Fibroblast of lung (primary cell): ENCODE measurements at regions not wholly inside any gene's neighbourhood (a gene's known extent, or its start where the extent isn't known, plus 50 kb on each side); places are given as distances from the start of the nearest gene placed in this dataset.

Source experiments
- DNase-seq, 2 donors: peaks; one replicate each; pipeline versions ENCODE4 v3.0.0 to v3.0.0-alpha.2; 2010; ENCODE audit warnings: low read depth in 2 of 2
- H2AFZ ChIP-seq: 2 replicates; pipeline ENCODE4 v1.5.1; 2012; ENCODE audit warnings: low read length, control low read depth, inconsistent platforms
- H3K27ac ChIP-seq: 2 replicates; pipeline ENCODE4 v1.5.1; 2011; ENCODE audit warnings: low read length, control low read depth; ENCODE audit not compliant: insufficient read depth
- H3K27me3 ChIP-seq: 2 replicates; pipeline ENCODE4 v1.5.1; 2011; ENCODE audit warnings: mild to moderate bottlenecking, low read length; ENCODE audit not compliant: control insufficient read depth, insufficient read depth
- H3K36me3 ChIP-seq: 2 replicates; pipeline ENCODE4 v1.5.1; 2011; ENCODE audit warnings: low read length; ENCODE audit not compliant: control insufficient read depth, insufficient read depth
- H3K4me1 ChIP-seq: 2 replicates; pipeline ENCODE4 v1.5.1; 2011; ENCODE audit warnings: low read length; ENCODE audit not compliant: control insufficient read depth, insufficient read depth; ENCODE audit errors: extremely low read depth
- H3K4me2 ChIP-seq: 2 replicates; pipeline ENCODE4 v1.5.1; 2011; ENCODE audit warnings: low read length, control low read depth; ENCODE audit not compliant: insufficient read depth; ENCODE audit errors: extremely low read depth
- H3K4me3 ChIP-seq, 4 experiments: fragments of 200-600 bp in 1 of 4; sonication (generic) in 1 of 4; replicated peaks in 1 of 4; 2 replicates each; pipeline ENCODE4 v1.5.1; 2011 to 2016; ENCODE audit warnings: low read length in 4 of 4, low read depth in 3 of 4, mild to moderate bottlenecking in 3 of 4, control low read depth in 2 of 4, inconsistent platforms in 1 of 4, mixed read lengths in 1 of 4; ENCODE audit not compliant: insufficient read depth in 1 of 4; ENCODE audit errors: control extremely low read depth in 1 of 4
- H3K79me2 ChIP-seq: 2 replicates; pipeline ENCODE4 v1.5.1; 2012; ENCODE audit warnings: mild to moderate bottlenecking, low read length, inconsistent platforms; ENCODE audit not compliant: control insufficient read depth, insufficient read depth
- H3K9ac ChIP-seq: 2 replicates; pipeline ENCODE4 v1.5.1; 2011; ENCODE audit warnings: mild to moderate bottlenecking, low read length, control low read depth; ENCODE audit not compliant: insufficient read depth
- H3K9me3 ChIP-seq: 2 replicates; pipeline ENCODE4 v1.5.1; 2012; ENCODE audit warnings: low read depth, low read length; ENCODE audit not compliant: control insufficient read depth, insufficient read depth
- H4K20me1 ChIP-seq: 2 replicates; pipeline ENCODE4 v1.5.1; 2011; ENCODE audit warnings: low read length; ENCODE audit not compliant: control insufficient read depth, insufficient read depth; ENCODE audit errors: extremely low read depth
- CTCF ChIP-seq, 2 donors: IDR thresholded peaks in 1 of 2; conservative IDR thresholded peaks in 1 of 2; 1 replicate in 1 of 2; 2 replicates in 1 of 2; pipeline ENCODE4 v1.5.1; 2011 to 2012; ENCODE audit warnings: low read length in 2 of 2, control low read depth in 1 of 2, inconsistent platforms in 1 of 2, low read depth in 1 of 2, mild to moderate bottlenecking in 1 of 2
- EZH2 ChIP-seq: IDR thresholded peaks from 2 replicates; pipeline ENCODE4 v1.5.1; 2012; ENCODE audit warnings: low read length, control low read depth, mild to moderate bottlenecking; ENCODE audit errors: missing control alignments

- no peak for DNase-seq
- Histone ChIP-seq H3K9me3 (no peaks in the 10 kb centered on the region), H4K20me1 (no peaks in the 10 kb centered on the region), H3K9ac (no peak overlapping the region), H3K4me1 (no peaks in the 10 kb centered on the region), H3K79me2 (no peaks in the 10 kb centered on the region), H3K27ac (no peak overlapping the region), H3K4me3 (no peak overlapping the region), H3K36me3 (no peaks in the 10 kb centered on the region), H3K4me2 (no peak overlapping the region), H2AFZ (no peak overlapping the region), H3K27me3 (no peaks in the 10 kb centered on the region)
- TF ChIP-seq EZH2, result no peak
- TF ChIP-seq CTCF (conservative IDR thresholded peaks at IDR 0.05 in 1 of 2, IDR thresholded peaks at IDR 0.05 in 1 of 2; ENCODE audit: low read depth in 1 of 2, low read length in 2 of 2), result no peak
These were observed 87.0 kb upstream of the GATA6 start for GRCh38 chr18:22082408-22082807.

GRCh38 chr18:22084547-22084946, 84.8 kb upstream of the GATA6 start:
- H3K4me3 ChIP-seq, result no peak overlapping the region
- no peak for TF ChIP-seq EZH2
- TF ChIP-seq CTCF (conservative IDR thresholded peaks at IDR 0.05 in 1 of 2, IDR thresholded peaks at IDR 0.05 in 1 of 2; ENCODE audit: low read depth in 1 of 2, low read length in 2 of 2), result no peak

GRCh38 chr18:22086973-22087372, 82.4 kb upstream of the GATA6 start:
- Histone ChIP-seq H3K4me1 (no peaks in the 10 kb centered on the region), H3K4me2 (no peak overlapping the region), H3K4me3 (no peak overlapping the region), H3K9ac (no peak overlapping the region), H3K36me3 (no peaks in the 10 kb centered on the region), H2AFZ (no peak overlapping the region), H3K27me3 (no peaks in the 10 kb centered on the region), H3K9me3 (no peaks in the 10 kb centered on the region), H3K27ac (no peak overlapping the region), H3K79me2 (no peaks in the 10 kb centered on the region), H4K20me1 (no peaks in the 10 kb centered on the region)
- DNase-seq, result no peak
- TF ChIP-seq CTCF (conservative IDR thresholded peaks at IDR 0.05 in 1 of 2, IDR thresholded peaks at IDR 0.05 in 1 of 2; ENCODE audit: low read depth in 1 of 2, low read length in 2 of 2), result no peak
- no peak for TF ChIP-seq EZH2

More at GRCh38 chr18:22084547-22084946, 84.8 kb upstream of the GATA6 start:
- Histone ChIP-seq H3K4me1 (no peaks in the 10 kb centered on the region), H3K9me3 (no peaks in the 10 kb centered on the region), H3K27ac (no peak overlapping the region), H2AFZ (no peak overlapping the region), H3K27me3 (no peaks in the 10 kb centered on the region), H4K20me1 (no peaks in the 10 kb centered on the region), H3K4me2 (no peak overlapping the region), H3K36me3 (no peaks in the 10 kb centered on the region), H3K79me2 (no peaks in the 10 kb centered on the region), H3K9ac (no peak overlapping the region)
- peak in 1 of 2 donors; percentile 26 for DNase-seq
